ENCODE measurements at regions not wholly inside any gene's neighbourhood (a gene's known extent, or its start where the extent isn't known, plus 50 kb on each side); places are given as distances from the start of the nearest gene placed in this dataset.

DNA sequence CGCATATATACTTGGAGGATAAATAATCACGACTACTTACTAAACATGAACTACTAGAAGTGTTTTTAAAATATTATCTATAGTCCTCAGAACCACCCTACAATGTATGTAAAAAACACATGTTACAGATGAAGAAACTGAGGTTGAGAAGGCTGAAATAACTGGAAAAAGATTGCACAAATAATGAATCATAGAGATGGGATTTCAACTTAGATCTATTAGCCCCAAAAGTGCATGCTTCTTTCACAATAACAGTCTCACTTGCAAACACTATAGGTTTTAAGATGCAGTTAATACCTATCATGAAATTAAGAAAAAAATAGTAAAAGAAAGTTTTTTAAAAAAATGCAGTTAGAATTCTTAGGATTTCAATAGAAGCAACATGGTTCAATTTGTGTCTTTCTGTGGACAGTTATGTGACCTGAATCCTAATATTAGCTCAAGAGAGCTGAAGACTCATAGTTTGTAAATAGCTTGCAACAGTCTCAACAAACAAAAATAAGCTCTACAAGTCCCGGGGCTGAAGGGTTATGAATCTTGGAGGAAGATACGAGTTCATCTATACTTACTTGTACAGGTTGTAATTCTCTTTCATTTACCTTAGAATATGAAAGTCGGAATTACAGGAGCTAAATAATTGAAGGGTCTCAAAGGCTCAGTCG is 58.6 kb upstream of the NTPCR start:
- Histone ChIP-seq H3K27ac (ENCODE audit: low read depth, low read length) (no peak overlapping the region), H2AFZ (ENCODE audit: low read depth, low read length, poor library complexity, severe bottlenecking) (no peak overlapping the region), H3K4me3 (replicated peaks in 1 of 2; ENCODE audit: low read depth in 1 of 2, low read length in 2 of 2) (no peak overlapping the region), H3K9ac (ENCODE audit: low read length) (no peak overlapping the region), H3K27me3 (ENCODE audit: insufficient read depth, low read length) (no peaks in the 10 kb centered on the region), H3K4me1 (ENCODE audit: control insufficient read depth in 1 of 2, insufficient read depth in 2 of 2, low read length in 2 of 2) (no peaks in the 10 kb centered on the region), H3K9me3 (ENCODE audit: control insufficient read depth in 1 of 2, insufficient read depth in 1 of 2, low read depth in 1 of 2, low read length in 2 of 2) (no peaks in the 10 kb centered on the region), H3K79me2 (ENCODE audit: insufficient read depth, low read length) (no peaks in the 10 kb centered on the region), H3K9me2 (ENCODE audit: insufficient read depth) (no peaks in the 10 kb centered on the region), H4K20me1 (ENCODE audit: insufficient read depth) (no peaks in the 10 kb centered on the region), H3K4me2 (ENCODE audit: low read length) (no peak overlapping the region), H3K36me3 (ENCODE audit: control insufficient read depth in 1 of 2, insufficient read depth in 2 of 2, low read length in 2 of 2) (no peaks in the 10 kb centered on the region)
- BruUV-seq (replicated peaks): no TSS peak
- no peak for ATAC-seq
- TF ChIP-seq, protein P1, sequence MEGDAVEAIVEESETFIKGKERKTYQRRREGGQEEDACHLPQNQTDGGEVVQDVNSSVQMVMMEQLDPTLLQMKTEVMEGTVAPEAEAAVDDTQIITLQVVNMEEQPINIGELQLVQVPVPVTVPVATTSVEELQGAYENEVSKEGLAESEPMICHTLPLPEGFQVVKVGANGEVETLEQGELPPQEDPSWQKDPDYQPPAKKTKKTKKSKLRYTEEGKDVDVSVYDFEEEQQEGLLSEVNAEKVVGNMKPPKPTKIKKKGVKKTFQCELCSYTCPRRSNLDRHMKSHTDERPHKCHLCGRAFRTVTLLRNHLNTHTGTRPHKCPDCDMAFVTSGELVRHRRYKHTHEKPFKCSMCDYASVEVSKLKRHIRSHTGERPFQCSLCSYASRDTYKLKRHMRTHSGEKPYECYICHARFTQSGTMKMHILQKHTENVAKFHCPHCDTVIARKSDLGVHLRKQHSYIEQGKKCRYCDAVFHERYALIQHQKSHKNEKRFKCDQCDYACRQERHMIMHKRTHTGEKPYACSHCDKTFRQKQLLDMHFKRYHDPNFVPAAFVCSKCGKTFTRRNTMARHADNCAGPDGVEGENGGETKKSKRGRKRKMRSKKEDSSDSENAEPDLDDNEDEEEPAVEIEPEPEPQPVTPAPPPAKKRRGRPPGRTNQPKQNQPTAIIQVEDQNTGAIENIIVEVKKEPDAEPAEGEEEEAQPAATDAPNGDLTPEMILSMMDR (IDR thresholded peaks at IDR 0.05 in 2 of 3, conservative IDR thresholded peaks at IDR 0.05 in 1 of 3; ENCODE audit: borderline replicate concordance in 1 of 3, insufficient read depth in 1 of 3, low read depth in 2 of 3, low read length in 2 of 3): no peak
- TF ChIP-seq TCF7L2 (IDR thresholded peaks at IDR 0.05; ENCODE audit: borderline replicate concordance, extremely low read depth, insufficient read depth, insufficient read length) (no peak), CEBPB (IDR thresholded peaks at IDR 0.05; ENCODE audit: low read depth) (no peak), RAD21 (IDR thresholded peaks at IDR 0.05; ENCODE audit: low read depth) (no peak)
- intact Hi-C loops (cut with micrococcal nuclease): no loop called here
- DNase-seq (ENCODE audit: low read depth, low spot score): no peak
- CTCF ChIA-PET: interaction anchor here (0.7 kb wide), 1 partner anchor 12 kb away, joined by 4 read pairs; no protein-coding TSS in a partner anchor
- POLR2A ChIA-PET: no interaction called here
- RAD21 ChIA-PET (ENCODE audit: low non-redundant PET in 1 of 2, low total read pairs in 2 of 2, uncharacterized antibody in 2 of 2, unreplicated experiment in 2 of 2): no interaction called here

DNA sequence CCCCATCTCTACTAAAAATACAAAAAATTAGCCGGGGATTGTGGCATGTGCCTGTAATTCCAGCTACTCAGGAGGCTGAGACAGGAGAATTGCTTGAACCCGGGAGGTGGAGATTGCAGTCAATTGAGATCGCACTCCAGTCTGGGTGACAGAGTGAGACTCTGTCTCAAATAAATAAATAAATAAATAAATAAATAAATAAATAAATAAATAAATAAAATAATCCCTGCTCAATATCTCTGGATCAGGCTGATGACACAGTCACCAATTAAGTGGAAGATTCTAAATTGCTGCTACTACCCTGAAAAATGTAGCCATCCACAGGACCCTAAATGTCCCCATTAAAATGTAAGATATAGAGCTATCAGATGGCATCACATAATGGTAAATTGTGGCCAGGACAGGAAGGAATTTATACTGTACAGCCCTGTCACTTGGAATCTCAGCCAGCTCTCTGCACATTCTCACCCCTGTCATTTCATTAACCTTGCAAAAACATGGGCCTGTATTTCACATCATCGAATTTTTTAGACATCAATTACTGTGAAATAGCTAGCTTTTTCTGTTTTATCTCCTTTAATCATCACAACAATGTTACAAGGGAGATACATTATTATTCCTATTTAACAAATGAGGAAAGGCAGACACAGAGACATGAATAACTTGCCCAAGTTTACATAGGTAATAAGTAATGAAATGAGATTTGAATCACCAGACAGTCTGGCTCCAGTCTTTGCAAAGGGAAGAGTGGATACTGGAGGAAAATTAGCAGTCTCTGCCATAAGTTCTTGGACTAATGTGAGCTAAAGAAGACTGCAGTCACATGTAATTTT is 56.7 kb upstream of the NTPCR start:
- no peak overlapping the region for H2AFZ ChIP-seq (ENCODE audit: low read depth, low read length, poor library complexity, severe bottlenecking)
- no peaks in the 10 kb centered on the region for H4K20me1 ChIP-seq (ENCODE audit: insufficient read depth)
- RAD21 ChIA-PET (ENCODE audit: low non-redundant PET in 1 of 2, low total read pairs in 2 of 2, uncharacterized antibody in 2 of 2, unreplicated experiment in 2 of 2): no interaction called here
- H3K9ac ChIP-seq (ENCODE audit: low read length): no peak overlapping the region
- no peaks in the 10 kb centered on the region for H3K79me2 ChIP-seq (ENCODE audit: insufficient read depth, low read length)
- H3K4me1 ChIP-seq (ENCODE audit: control insufficient read depth in 1 of 2, insufficient read depth in 2 of 2, low read length in 2 of 2): no peaks in the 10 kb centered on the region
- H3K9me2 ChIP-seq (ENCODE audit: insufficient read depth): no peaks in the 10 kb centered on the region
- no peak overlapping the region for H3K4me2 ChIP-seq (ENCODE audit: low read length)
- H3K4me3 ChIP-seq (replicated peaks in 1 of 2; ENCODE audit: low read depth in 1 of 2, low read length in 2 of 2): no peak overlapping the region
- no peaks in the 10 kb centered on the region for H3K36me3 ChIP-seq (ENCODE audit: control insufficient read depth in 1 of 2, insufficient read depth in 2 of 2, low read length in 2 of 2)
- ATAC-seq (no peak), DNase-seq (ENCODE audit: low read depth, low spot score) (no peak)
- POLR2A ChIA-PET: no interaction called here
- no peaks in the 10 kb centered on the region for H3K9me3 ChIP-seq (ENCODE audit: control insufficient read depth in 1 of 2, insufficient read depth in 1 of 2, low read depth in 1 of 2, low read length in 2 of 2)
- CTCF ChIA-PET: no interaction called here
- no peaks in the 10 kb centered on the region for H3K27me3 ChIP-seq (ENCODE audit: insufficient read depth, low read length)
- no peak overlapping the region for H3K27ac ChIP-seq (ENCODE audit: low read depth, low read length)
- intact Hi-C loops (cut with micrococcal nuclease): no loop called here
- no TSS peak for BruUV-seq (replicated peaks)
- TF ChIP-seq TCF7L2 (IDR thresholded peaks at IDR 0.05; ENCODE audit: borderline replicate concordance, extremely low read depth, insufficient read depth, insufficient read length): no peak
- TF ChIP-seq, protein P2, sequence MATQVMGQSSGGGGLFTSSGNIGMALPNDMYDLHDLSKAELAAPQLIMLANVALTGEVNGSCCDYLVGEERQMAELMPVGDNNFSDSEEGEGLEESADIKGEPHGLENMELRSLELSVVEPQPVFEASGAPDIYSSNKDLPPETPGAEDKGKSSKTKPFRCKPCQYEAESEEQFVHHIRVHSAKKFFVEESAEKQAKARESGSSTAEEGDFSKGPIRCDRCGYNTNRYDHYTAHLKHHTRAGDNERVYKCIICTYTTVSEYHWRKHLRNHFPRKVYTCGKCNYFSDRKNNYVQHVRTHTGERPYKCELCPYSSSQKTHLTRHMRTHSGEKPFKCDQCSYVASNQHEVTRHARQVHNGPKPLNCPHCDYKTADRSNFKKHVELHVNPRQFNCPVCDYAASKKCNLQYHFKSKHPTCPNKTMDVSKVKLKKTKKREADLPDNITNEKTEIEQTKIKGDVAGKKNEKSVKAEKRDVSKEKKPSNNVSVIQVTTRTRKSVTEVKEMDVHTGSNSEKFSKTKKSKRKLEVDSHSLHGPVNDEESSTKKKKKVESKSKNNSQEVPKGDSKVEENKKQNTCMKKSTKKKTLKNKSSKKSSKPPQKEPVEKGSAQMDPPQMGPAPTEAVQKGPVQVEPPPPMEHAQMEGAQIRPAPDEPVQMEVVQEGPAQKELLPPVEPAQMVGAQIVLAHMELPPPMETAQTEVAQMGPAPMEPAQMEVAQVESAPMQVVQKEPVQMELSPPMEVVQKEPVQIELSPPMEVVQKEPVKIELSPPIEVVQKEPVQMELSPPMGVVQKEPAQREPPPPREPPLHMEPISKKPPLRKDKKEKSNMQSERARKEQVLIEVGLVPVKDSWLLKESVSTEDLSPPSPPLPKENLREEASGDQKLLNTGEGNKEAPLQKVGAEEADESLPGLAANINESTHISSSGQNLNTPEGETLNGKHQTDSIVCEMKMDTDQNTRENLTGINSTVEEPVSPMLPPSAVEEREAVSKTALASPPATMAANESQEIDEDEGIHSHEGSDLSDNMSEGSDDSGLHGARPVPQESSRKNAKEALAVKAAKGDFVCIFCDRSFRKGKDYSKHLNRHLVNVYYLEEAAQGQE (IDR thresholded peaks at IDR 0.05; ENCODE audit: low read depth): no peak
- no peak for TF ChIP-seq EZH2 (IDR thresholded peaks at IDR 0.05)
- TF ChIP-seq EZH2phosphoT487 (IDR thresholded peaks at IDR 0.05; ENCODE audit: borderline replicate concordance): no peak
- TF ChIP-seq, protein P3, sequence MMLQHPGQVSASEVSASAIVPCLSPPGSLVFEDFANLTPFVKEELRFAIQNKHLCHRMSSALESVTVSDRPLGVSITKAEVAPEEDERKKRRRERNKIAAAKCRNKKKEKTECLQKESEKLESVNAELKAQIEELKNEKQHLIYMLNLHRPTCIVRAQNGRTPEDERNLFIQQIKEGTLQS (IDR thresholded peaks at IDR 0.05): no peak
- no peak for TF ChIP-seq ZNF274 (IDR thresholded peaks at IDR 0.05; ENCODE audit: low read depth, low read length)
- TF ChIP-seq EGR1 (IDR thresholded peaks at IDR 0.05; ENCODE audit: low read depth): no peak
- no peak for TF ChIP-seq SRF (IDR thresholded peaks at IDR 0.05; ENCODE audit: low read depth)
- TF ChIP-seq JUND (IDR thresholded peaks at IDR 0.05): no peak
- no peak for TF ChIP-seq POLR2A (IDR thresholded peaks at IDR 0.05; ENCODE audit: borderline replicate concordance, extremely low read depth, insufficient read depth, insufficient read length)
- TF ChIP-seq ZFX (IDR thresholded peaks at IDR 0.05): no peak
- TF ChIP-seq CEBPB (IDR thresholded peaks at IDR 0.05; ENCODE audit: low read depth): no peak

Data from HCT116 (cell line).